ENCODE measurements at regions not wholly inside any gene's neighbourhood (a gene's known extent, or its start where the extent isn't known, plus 50 kb on each side); places are given as distances from the start of the nearest gene placed in this dataset.
A peak's percentile ranks its signal among the peaks of the same experiment; 100 is the strongest.

GRCh38 chr1:222097588-222097987, 355.7 kb upstream of the DUSP10 start:
- DNase-seq = no peak

- DNase-seq = no peak
Observed at GRCh38 chr1:222096883-222097282, 355.0 kb upstream of the DUSP10 start.

GRCh38 chr1:222096476-222096772, 354.5 kb upstream of the DUSP10 start:
- DNase-seq = no peak

- DNase-seq = peak; percentile 67
Observed at GRCh38 chr1:222095606-222096475, 354.0 kb upstream of the DUSP10 start.

GRCh38 chr1:222093518-222093917, 351.6 kb upstream of the DUSP10 start:
- no peak for DNase-seq

GRCh38 chr1:222090103-222090502, 348.2 kb upstream of the DUSP10 start:
- DNase-seq = no peak

- no peak for DNase-seq
Observed at GRCh38 chr1:222087221-222087920, 345.5 kb upstream of the DUSP10 start.

GRCh38 chr1:222084996-222085395, 343.1 kb upstream of the DUSP10 start:
- DNase-seq = no peak

- DNase-seq = no peak
Observed at GRCh38 chr1:222084048-222084447, 342.2 kb upstream of the DUSP10 start.

GRCh38 chr1:222081859-222082258, 340.0 kb upstream of the DUSP10 start:
- no peak for DNase-seq

- no peak for DNase-seq
Observed at GRCh38 chr1:222079566-222079965, 337.7 kb upstream of the DUSP10 start.

GRCh38 chr1:222077206-222077605, 335.3 kb upstream of the DUSP10 start:
- no peak for DNase-seq

- DNase-seq = no peak
Observed at GRCh38 chr1:222074317-222074716, 332.4 kb upstream of the DUSP10 start.

- no peak for DNase-seq
Observed at GRCh38 chr1:222073307-222073995, 331.6 kb upstream of the DUSP10 start.

- DNase-seq = no peak
Observed at GRCh38 chr1:222071387-222071786, 329.5 kb upstream of the DUSP10 start.

- DNase-seq = no peak
Observed at GRCh38 chr1:222068937-222069336, 327.0 kb upstream of the DUSP10 start.

GRCh38 chr1:222068101-222068500, 326.2 kb upstream of the DUSP10 start:
- no peak for DNase-seq

GRCh38 chr1:222066539-222066938, 324.6 kb upstream of the DUSP10 start:
- no peak for DNase-seq

- DNase-seq = no peak
Observed at GRCh38 chr1:222065234-222065633, 323.3 kb upstream of the DUSP10 start.

- no peak for DNase-seq
Observed at GRCh38 chr1:222064388-222065211, 322.7 kb upstream of the DUSP10 start.

- no peak for DNase-seq
Observed at GRCh38 chr1:222062640-222063039, 320.8 kb upstream of the DUSP10 start.

GRCh38 chr1:222061711-222062359, 319.9 kb upstream of the DUSP10 start:
- DNase-seq = no peak

Data from activated CD4-positive, CD25-positive, alpha-beta regulatory T cell treated with anti-CD3 and anti-CD28 coated beads, Interleukin-2, amount 50 U/mL, for 72 hours (primary cell).